ENCODE measurements at regions not wholly inside any gene's neighbourhood (a gene's known extent, or its start where the extent isn't known, plus 50 kb on each side); places are given as distances from the start of the nearest gene placed in this dataset.

DNA sequence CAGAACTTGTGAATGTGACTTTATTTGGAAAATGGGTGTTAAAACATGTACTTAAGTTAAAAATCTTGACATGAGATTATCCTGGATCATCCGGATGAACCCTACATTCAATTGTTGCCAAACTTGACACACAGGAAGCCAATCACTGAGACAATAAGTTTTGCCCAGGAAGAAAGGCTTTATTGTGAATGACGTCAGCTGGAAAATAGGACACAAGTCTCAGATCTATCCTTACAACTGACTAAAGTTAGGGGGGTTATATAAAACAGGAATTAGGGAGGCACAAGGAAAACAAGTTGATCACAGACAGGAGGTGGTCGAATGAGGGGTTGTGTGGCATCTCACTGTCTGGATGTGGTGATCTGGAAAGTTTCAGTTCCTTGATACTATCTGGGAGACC lies 126.9 kb downstream of the TTC8 start (continued):
- TF ChIP-seq GRHL2 (CRISPR knock-in tag; IDR thresholded peaks at IDR 0.05; ENCODE audit: insufficient replicate concordance, severe bottlenecking) (no peak), SMAD4 (CRISPR knock-in tag; IDR thresholded peaks at IDR 0.05) (no peak), NFATC4 (CRISPR knock-in tag; IDR thresholded peaks at IDR 0.05) (no peak), SOX15 (CRISPR knock-in tag; IDR thresholded peaks at IDR 0.05) (no peak), FOXP4 (CRISPR knock-in tag; IDR thresholded peaks at IDR 0.05) (no peak), TP53 (CRISPR knock-in tag; IDR thresholded peaks at IDR 0.05) (no peak), ZNF532 (CRISPR knock-in tag; IDR thresholded peaks at IDR 0.05; ENCODE audit: borderline replicate concordance) (no peak), ELF4 (CRISPR knock-in tag; IDR thresholded peaks at IDR 0.05; ENCODE audit: low read depth) (no peak)
- TF ChIP-seq, protein P1, sequence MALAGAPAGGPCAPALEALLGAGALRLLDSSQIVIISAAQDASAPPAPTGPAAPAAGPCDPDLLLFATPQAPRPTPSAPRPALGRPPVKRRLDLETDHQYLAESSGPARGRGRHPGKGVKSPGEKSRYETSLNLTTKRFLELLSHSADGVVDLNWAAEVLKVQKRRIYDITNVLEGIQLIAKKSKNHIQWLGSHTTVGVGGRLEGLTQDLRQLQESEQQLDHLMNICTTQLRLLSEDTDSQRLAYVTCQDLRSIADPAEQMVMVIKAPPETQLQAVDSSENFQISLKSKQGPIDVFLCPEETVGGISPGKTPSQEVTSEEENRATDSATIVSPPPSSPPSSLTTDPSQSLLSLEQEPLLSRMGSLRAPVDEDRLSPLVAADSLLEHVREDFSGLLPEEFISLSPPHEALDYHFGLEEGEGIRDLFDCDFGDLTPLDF (CRISPR knock-in tag; IDR thresholded peaks at IDR 0.05) = no peak
- TF ChIP-seq, protein P2, sequence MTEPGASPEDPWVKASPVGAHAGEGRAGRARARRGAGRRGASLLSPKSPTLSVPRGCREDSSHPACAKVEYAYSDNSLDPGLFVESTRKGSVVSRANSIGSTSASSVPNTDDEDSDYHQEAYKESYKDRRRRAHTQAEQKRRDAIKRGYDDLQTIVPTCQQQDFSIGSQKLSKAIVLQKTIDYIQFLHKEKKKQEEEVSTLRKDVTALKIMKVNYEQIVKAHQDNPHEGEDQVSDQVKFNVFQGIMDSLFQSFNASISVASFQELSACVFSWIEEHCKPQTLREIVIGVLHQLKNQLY (CRISPR knock-in tag; IDR thresholded peaks at IDR 0.05) = no peak
- TF ChIP-seq, protein P3, sequence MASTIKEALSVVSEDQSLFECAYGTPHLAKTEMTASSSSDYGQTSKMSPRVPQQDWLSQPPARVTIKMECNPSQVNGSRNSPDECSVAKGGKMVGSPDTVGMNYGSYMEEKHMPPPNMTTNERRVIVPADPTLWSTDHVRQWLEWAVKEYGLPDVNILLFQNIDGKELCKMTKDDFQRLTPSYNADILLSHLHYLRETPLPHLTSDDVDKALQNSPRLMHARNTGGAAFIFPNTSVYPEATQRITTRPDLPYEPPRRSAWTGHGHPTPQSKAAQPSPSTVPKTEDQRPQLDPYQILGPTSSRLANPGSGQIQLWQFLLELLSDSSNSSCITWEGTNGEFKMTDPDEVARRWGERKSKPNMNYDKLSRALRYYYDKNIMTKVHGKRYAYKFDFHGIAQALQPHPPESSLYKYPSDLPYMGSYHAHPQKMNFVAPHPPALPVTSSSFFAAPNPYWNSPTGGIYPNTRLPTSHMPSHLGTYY (CRISPR knock-in tag; IDR thresholded peaks at IDR 0.05) = no peak

- ATAC-seq = no peak
- ChIA-PET POLR2A (no interaction called here), CTCF (no interaction called here)
- Mint-ChIP-seq H3K9me3 (peaks cover 34% of the 10 kb centered on the region), H3K27me3 (ENCODE audit: low read depth) (peaks cover 39% of the 10 kb centered on the region), H3K36me3 (peaks cover 13% of the 10 kb centered on the region), H3K27ac (no peak overlapping the region), H3K4me3 (no peak overlapping the region), H3K4me1 (peaks cover 8% of the 10 kb centered on the region)
- TF ChIP-seq, protein P4, sequence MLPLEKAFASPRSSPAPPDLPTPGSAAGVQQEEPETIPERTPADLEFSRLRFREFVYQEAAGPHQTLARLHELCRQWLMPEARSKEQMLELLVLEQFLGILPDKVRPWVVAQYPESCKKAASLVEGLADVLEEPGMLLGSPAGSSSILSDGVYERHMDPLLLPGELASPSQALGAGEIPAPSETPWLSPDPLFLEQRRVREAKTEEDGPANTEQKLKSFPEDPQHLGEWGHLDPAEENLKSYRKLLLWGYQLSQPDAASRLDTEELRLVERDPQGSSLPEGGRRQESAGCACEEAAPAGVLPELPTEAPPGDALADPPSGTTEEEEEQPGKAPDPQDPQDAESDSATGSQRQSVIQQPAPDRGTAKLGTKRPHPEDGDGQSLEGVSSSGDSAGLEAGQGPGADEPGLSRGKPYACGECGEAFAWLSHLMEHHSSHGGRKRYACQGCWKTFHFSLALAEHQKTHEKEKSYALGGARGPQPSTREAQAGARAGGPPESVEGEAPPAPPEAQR (CRISPR knock-in tag; IDR thresholded peaks at IDR 0.05) = no peak
- no peak for TF ChIP-seq FOXP1 (CRISPR knock-in tag; IDR thresholded peaks at IDR 0.05; ENCODE audit: borderline replicate concordance)
- no peak for TF ChIP-seq NFATC4 (CRISPR knock-in tag; IDR thresholded peaks at IDR 0.05)
- TF ChIP-seq ZNF512 (CRISPR knock-in tag; IDR thresholded peaks at IDR 0.05; ENCODE audit: borderline replicate concordance) = no peak
- no peak for TF ChIP-seq CBFB (CRISPR knock-in tag; IDR thresholded peaks at IDR 0.05; ENCODE audit: low read depth)
- TF ChIP-seq, protein P5, sequence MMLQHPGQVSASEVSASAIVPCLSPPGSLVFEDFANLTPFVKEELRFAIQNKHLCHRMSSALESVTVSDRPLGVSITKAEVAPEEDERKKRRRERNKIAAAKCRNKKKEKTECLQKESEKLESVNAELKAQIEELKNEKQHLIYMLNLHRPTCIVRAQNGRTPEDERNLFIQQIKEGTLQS (CRISPR knock-in tag; conservative IDR thresholded peaks at IDR 0.05) = no peak
- TF ChIP-seq ZNF425 (CRISPR knock-in tag; conservative IDR thresholded peaks at IDR 0.05) = no peak
- TF ChIP-seq, protein P6, sequence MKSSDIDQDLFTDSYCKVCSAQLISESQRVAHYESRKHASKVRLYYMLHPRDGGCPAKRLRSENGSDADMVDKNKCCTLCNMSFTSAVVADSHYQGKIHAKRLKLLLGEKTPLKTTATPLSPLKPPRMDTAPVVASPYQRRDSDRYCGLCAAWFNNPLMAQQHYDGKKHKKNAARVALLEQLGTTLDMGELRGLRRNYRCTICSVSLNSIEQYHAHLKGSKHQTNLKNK (CRISPR knock-in tag; IDR thresholded peaks at IDR 0.05) = no peak
- DNase-seq (ENCODE audit: low spot score) = no peak
Observed at GRCh38 chr14:88952901-88953300, 128.4 kb downstream of the TTC8 start.
